UCSD-AML1 (cell line): ENCODE measurements at regions not wholly inside any gene's neighbourhood (a gene's known extent, or its start where the extent isn't known, plus 50 kb on each side); places are given as distances from the start of the nearest gene placed in this dataset.
"Not testable (repeated sequence)": the region's sequence is repeated elsewhere in the genome, so short reads cannot be mapped to it uniquely, and the experiment has no call there.

Source experiments
- DNase-seq: peaks from one replicate; lab custom pipeline; 2025; ENCODE audit not compliant: unreplicated experiment; lab: John Stamatoyannopoulos, UW

DNA sequence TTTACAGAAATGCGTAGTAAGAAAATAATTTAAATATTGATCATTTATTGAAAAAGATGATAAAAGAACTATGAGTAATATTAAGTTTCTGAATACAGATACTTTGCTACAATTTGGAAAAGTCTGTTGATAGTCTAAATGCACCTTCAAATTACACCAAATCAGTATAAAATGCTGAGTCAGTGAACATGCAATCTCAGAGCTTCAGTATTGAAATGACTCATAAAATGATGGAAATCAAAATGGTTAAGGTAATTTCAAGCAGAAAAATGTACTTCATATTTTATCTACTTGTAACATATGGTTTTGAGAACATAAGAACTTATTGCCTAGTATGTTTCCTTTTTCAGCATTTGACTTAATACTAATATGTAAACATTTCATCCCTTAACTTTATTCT, 448.2 kb downstream of the PCDH10 start:
- no peak for DNase-seq

GRCh38 chr4:133596459-133596858, 447.4 kb downstream of the PCDH10 start:
- DNase-seq: peak; percentile 6

GRCh38 chr4:133594390-133595207, 445.5 kb downstream of the PCDH10 start:
- DNase-seq: no peak

GRCh38 chr4:133593764-133594163, 444.7 kb downstream of the PCDH10 start:
- DNase-seq: no peak

- DNase-seq: peak; percentile 3
These were observed 443.5 kb downstream of the PCDH10 start for GRCh38 chr4:133592591-133592990.

DNA sequence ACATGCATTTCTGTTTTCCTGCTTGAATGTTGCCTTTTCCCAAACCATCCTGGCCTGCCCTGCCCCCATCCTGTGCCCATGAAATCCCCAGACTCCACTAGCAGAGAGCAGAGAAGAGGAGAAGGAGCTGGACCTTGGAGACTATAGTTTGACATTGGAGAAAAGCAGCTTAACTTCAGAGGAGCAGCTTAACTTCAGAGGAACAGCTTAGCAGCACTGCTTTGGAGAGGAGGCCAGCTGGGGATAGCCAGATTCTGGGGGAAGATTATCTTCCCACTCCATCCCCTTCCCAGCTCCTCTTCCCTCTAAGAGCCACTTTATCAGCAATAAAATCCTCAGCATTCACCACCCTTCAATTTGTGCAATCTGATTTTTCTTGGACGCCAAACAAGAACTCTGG, 443.0 kb downstream of the PCDH10 start:
- DNase-seq: no peak

- DNase-seq: no peak
These were observed 439.2 kb downstream of the PCDH10 start for GRCh38 chr4:133588306-133588705.

- DNase-seq: no peak
These were observed 436.2 kb downstream of the PCDH10 start for GRCh38 chr4:133585323-133585722.

DNA sequence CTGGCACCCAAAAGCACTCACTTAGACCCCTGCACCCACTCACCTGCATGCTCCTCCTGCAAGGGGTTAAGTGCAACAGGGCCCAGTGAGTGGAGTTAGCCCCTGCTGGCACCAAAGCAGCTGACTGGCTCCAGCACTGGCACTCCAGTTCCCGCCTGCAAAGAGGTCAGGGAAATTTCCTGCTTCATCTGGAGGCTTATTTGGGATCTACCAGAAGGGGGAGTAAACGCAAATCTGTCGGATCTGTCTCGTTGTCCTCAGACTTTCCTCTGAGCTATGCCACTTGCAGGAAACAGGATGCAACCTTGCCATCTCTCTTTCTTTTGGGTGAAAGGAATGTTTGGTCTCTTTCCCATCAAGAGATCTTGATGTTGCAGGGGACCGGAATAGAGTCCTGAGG, 435.6 kb downstream of the PCDH10 start:
- no peak for DNase-seq

- DNase-seq: no peak
These were observed 433.0 kb downstream of the PCDH10 start for GRCh38 chr4:133581996-133582619.

GRCh38 chr4:133574248-133574647, 425.2 kb downstream of the PCDH10 start:
- no peak for DNase-seq

DNA sequence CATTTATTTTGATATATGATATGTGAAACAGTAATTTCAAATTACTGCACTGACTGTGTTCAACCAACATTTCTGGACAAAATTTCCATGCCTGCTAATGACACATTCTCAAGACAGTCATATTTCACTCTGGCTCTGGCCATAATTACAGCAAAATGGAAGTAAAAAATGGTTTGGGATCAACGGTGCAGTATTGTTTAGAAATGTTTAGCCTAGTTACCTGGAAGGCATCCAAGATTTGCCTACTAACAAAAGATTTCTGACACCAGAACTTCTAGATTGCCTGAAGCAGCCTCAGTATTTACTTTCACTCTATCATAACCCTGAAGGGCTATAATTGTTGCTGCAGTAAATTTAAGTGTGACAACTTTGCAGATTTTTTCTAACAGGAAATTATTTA, 416.3 kb downstream of the PCDH10 start:
- no peak for DNase-seq

DNA sequence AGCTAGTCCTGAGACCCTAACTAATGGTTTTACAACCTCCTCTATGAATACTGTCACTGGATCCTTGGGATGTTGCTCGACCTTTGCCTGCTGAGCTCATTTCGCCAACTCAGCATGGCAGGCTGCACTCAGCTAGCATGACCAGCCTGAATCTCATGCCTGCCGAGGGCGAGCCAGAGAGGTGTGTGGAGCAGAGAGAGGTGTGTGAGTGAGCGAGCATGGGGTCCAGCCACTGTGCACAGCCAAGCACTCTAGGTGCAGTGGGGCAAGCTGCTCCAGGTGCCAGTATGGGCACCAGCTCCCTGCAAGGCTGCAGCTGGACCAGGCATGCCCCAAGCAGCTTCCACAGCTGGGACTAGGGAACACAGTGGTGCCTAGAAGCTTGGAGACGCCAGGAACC, 410.9 kb downstream of the PCDH10 start:
- no peak for DNase-seq

DNA sequence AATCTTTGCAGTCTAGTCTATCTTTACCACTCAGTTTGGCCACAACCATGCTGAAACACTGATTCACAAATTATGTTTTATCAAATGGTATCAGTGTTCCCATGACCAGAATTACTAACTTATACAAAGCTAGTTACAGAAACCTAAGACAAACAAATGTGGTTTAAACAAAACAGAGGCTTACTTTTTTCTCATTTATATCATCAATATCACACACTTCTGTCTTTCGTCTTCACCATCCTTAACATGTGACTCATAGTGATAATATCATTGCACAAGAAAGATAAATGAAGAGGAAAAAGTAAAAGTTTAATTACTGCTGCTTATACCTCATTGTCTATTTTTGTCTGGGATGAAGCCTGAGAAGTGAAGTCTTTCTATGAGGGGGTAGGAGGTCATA, 406.6 kb downstream of the PCDH10 start:
- no peak for DNase-seq

DNA sequence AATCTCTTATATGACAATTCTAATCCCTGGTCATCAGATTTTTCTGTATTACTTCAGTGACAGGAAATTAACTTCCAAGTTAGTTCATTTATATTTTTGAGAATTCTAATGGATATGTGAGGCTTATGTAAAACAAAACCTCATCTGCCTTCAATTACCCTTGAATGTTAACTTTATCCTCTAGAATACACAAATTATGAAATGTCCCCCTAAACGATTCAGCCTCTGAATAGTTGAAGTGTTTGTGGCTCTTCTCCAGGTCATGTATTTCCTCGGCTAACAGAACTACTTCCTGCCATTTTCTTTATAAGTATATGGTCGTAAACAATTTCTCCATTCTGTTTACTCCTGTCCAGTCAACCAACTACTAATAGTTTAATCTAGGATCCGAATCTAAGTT, 401.3 kb downstream of the PCDH10 start:
- no peak for DNase-seq

DNA sequence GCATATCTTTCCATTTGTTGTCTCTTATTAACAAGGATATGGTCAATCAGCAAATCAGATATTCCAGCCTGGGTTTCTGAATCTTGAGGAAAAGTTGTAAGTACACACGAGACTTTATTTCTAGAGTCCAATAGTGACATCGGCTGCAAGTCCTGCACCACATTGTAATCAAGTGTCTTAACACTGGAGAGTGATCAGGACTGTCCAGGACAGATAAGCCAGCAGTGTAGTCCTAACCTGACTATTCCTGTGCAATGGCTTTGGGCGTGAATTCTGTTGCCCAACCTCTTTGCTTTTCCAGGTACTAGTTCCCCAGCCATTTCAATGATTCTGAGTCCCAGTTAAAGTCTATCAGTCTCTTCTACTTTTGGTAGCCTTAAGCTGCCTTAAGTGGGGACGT, 395.0 kb downstream of the PCDH10 start:
- no peak for DNase-seq

DNA sequence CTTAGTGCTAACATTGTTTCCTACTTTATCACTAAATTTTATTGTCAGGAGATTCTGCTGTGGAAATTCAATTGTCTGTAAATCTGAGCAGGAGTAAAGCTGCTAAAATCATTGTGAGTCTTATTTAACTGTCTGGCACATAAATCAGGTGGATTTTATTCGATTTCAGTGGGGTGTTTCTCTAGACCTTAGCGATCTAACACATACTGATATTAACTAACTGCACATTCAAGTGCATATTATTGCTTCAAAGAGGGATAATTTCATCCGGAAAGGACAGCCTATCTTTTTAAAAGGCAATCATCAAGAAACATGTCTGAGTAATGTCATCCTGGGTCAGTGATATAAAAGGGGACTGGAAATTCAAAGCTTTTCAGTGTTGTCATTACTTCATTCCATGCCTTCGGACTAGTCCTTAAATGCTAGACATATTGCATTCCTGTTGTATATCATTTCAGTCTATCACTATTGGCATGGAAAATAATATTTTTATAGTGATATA, 388.7 kb downstream of the PCDH10 start:
- DNase-seq: no peak

- not testable (repeated sequence) for DNase-seq
These were observed 385.1 kb downstream of the PCDH10 start for GRCh38 chr4:133534224-133534623.

DNA sequence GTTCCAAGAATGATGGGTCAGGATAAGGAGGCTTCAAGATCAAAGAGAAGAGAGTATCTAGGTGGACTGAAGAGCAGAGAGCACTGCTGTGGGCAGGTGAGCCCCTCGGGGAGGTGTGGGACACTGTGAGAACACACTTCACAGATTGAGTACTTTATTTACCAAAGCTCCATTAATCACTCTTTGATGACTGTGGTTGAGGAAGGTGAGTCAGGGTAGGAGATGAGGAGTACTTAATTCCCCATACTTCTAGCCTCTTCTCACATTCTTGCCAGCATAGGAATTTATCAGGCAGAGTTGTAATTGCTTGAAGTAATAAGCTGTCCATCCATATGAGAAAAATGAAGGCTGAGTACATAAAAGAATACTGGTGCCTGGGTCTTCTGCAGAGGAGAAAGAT, 375.3 kb downstream of the PCDH10 start:
- no peak for DNase-seq

- no peak for DNase-seq
These were observed 364.8 kb downstream of the PCDH10 start for GRCh38 chr4:133513901-133514300.

DNA sequence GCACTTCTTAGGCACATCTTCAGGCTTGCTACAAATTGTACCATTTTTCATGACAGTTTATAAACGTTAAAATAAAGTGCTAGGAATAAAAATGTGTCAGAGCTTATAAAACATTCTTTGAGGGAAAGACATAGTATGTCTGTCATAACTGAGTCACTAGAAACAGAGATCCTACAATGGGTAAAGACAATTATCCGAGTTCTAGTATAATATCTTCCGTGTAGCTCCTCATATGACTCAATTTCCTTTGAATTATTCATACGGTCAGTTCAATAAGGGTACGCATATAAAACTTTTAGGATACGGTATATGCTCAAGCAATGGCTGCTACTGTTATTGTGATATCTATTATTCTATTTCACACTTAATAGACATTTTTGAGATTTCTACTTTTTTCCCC, 349.1 kb downstream of the PCDH10 start:
- no peak for DNase-seq

- no peak for DNase-seq
These were observed 344.7 kb downstream of the PCDH10 start for GRCh38 chr4:133493776-133494175.

DNA sequence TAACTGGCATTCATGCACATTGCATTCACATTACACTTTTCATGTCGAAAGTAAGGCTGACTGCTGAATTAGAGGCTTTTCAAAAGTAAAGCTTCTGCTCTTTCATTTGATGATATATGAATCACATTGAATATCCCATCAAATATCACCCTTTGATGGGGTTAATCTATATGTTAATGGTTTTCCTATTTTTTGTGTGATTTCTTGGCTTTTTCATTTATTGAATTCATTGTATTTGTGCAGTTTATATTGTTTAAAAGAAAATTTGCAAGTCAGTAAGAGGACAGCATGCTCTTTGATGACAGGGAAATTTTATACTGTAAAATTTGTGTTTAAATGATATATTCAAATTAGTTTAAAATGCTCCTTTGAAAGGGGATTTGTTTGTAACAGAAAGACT, 344.1 kb downstream of the PCDH10 start:
- DNase-seq: no peak
